Adrenal gland (tissue), 9 donors: ENCODE measurements at regions not wholly inside any gene's neighbourhood (a gene's known extent, or its start where the extent isn't known, plus 50 kb on each side); places are given as distances from the start of the nearest gene placed in this dataset.

ENCODE experiments used
- DNase-seq, 7 donors: peaks; one replicate each; pipeline ENCODE4 v3.0.0-alpha.2; 2019 to 2020
- H3K27ac ChIP-seq, 5 donors: fragments of 200-600 bp; sonication (generic) in 4 of 5; 1 replicate in 3 of 5; 2 replicates in 2 of 5; pipeline versions ENCODE4 v1.5.1 to v1.8.0; 2016 to 2020; ENCODE audit warnings: mild to moderate bottlenecking in 1 of 5
- H3K27me3 ChIP-seq: fragments of 200-600 bp; 2 replicates; pipeline ENCODE4 v1.8.0; 2021
- H3K36me3 ChIP-seq, 2 donors: fragments of 200-600 bp; replicated peaks in 1 of 2; 1 replicate in 1 of 2; 2 replicates in 1 of 2; pipeline versions ENCODE4 v1.5.1 to v1.8.0; 2018 to 2022
- H3K4me1 ChIP-seq, 2 donors: fragments of 200-600 bp; replicated peaks in 1 of 2; 1 replicate in 1 of 2; 2 replicates in 1 of 2; pipeline versions ENCODE4 v1.5.1 to v1.8.0; 2018 to 2021
- H3K4me3 ChIP-seq, 4 donors: fragments of 200-600 bp; sonication (generic) in 3 of 4; one replicate each; pipeline ENCODE4 v1.5.1; 2016 to 2018
- H3K9me3 ChIP-seq, 3 donors: fragments of 200-600 bp; sonication (generic) in 1 of 3; replicated peaks in 1 of 3; 1 replicate in 2 of 3; 2 replicates in 1 of 3; pipeline versions ENCODE4 v1.5.1 to v1.8.0; 2016 to 2021
- POLR2A ChIP-seq, 2 donors: fragments of 450-650 bp; IDR thresholded peaks; one replicate each; pipeline ENCODE4 v1.6.1; 2017; ENCODE audit warnings: antibody characterized with exemption in 2 of 2, mild to moderate bottlenecking in 2 of 2, moderate library complexity in 1 of 2
- WGBS, 4 donors: extraction: QIAGEN DNeasy Blood & Tissue Kit in 2 of 4; methylation state at CpG; one replicate each; pipeline versions ENCODE4 v1.1.5 to v1.1.7; 2013 to 2017; 5-methylcytosine and 5-hydroxymethylcytosine counted together
- intact Hi-C, 2 donors: fragments of 100-400 bp; cut with DNase I; formaldehyde crosslinking; loops; one replicate each; pipeline versions ENCODE4 v1.14.1 to v1.15.0; 2022 to 2023
- TF ChIP-seq, protein P1 (sequence below), 6 experiments: fragments of 450-650 bp in 4 of 6; fragments of 200-600 bp in 2 of 6; sonication (generic) in 1 of 6; IDR thresholded peaks; 1 replicate in 5 of 6; 2 replicates in 1 of 6; pipeline versions ENCODE4 v1.5.1 to v1.8.0; 2016 to 2021; ENCODE audit warnings: antibody characterized with exemption in 6 of 6, mild to moderate bottlenecking in 2 of 6, moderate library complexity in 1 of 6
- donor health status: healthy with polysubstance abuse.
- donor health status: Bipolar disorder and iron deficiency.
- donor health status: DM: yes; HTN: yes; CAD: no.
- donor health status: DM: no; HTN: no; CAD: no.
- donor health status: DM: no; HTN: no; CAD: no.

DNA sequence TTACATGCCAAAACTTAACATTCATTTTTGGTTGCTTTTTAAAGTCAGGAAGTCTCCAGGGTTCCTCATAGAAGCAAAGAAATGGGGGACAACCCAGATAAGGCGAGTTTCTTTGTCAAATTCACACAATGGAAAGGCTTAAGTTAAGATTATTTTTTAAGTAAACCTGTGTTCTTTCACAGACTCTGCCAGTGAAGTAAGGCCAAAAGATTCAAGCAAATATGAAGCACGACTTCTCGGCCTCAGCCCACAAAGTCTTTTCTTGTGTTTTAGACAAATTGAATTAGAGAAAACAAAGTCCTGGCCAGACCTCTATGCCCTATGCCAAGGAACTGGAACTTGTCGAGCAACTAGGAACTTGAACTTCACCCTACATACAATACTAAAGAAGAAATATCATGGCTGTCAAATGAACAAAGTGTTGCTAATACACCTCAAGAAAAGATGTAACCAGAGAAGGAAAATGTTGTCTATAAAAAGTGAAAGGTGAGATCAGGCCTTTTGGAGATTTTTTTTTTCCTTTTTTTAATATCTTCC lies 540.0 kb upstream of the JARID2 start:
- no peak for DNase-seq
- TF ChIP-seq POLR2A (IDR thresholded peaks at IDR 0.05), result no peak
- TF ChIP-seq, protein P1, sequence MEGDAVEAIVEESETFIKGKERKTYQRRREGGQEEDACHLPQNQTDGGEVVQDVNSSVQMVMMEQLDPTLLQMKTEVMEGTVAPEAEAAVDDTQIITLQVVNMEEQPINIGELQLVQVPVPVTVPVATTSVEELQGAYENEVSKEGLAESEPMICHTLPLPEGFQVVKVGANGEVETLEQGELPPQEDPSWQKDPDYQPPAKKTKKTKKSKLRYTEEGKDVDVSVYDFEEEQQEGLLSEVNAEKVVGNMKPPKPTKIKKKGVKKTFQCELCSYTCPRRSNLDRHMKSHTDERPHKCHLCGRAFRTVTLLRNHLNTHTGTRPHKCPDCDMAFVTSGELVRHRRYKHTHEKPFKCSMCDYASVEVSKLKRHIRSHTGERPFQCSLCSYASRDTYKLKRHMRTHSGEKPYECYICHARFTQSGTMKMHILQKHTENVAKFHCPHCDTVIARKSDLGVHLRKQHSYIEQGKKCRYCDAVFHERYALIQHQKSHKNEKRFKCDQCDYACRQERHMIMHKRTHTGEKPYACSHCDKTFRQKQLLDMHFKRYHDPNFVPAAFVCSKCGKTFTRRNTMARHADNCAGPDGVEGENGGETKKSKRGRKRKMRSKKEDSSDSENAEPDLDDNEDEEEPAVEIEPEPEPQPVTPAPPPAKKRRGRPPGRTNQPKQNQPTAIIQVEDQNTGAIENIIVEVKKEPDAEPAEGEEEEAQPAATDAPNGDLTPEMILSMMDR (IDR thresholded peaks at IDR 0.05), result no peak
- H3K27ac ChIP-seq, result no peak overlapping the region
- intact Hi-C loops, result no loop called here
- H3K36me3 ChIP-seq, result no peaks in the 10 kb centered on the region
- no peak overlapping the region for H3K4me3 ChIP-seq
- no peaks in the 10 kb centered on the region for H3K9me3 ChIP-seq
- H3K4me1 ChIP-seq, result no peaks in the 10 kb centered on the region
- no peaks in the 10 kb centered on the region for H3K27me3 ChIP-seq
- WGBS, 4 donors, result 77 to 82% (median 81%) methylated on average over 4 of the region's 4 CpGs

DNA sequence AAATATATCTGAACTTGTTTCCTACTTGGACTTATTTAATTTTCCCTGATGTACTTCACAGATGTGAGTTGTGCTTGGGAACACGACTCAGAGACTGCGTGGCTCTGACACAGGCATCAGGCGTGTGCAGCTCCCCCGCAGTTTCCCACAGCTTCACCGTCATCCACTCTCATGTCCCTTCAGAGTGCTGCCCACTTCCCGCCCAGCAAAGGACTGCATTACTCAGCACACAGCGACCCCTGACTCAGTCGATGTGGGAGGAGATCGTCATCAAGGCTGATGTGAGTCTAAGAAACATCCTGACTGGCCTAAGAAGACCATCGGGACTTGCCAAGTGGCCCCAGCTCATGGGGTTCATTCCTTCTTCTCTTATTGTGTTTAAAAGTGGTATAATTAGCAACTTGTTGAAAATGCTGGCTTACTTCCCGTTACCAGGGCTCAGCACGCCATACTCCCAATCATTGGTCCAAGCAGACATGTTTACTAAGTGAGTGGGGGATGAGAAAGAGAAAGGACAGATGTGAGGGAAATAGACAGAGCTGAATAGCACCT lies 539.4 kb upstream of the JARID2 start:
- 71 to 83% (median 73%) methylated on average over 12 of the region's 12 CpGs for WGBS, 4 donors
- Histone ChIP-seq H3K27me3 (no peaks in the 10 kb centered on the region), H3K27ac (peak overlapping the region in 1 of 5 donors; percentile 21), H3K36me3 (no peaks in the 10 kb centered on the region), H3K4me1 (no peaks in the 10 kb centered on the region), H3K9me3 (no peaks in the 10 kb centered on the region), H3K4me3 (no peak overlapping the region)
- TF ChIP-seq, protein P1 (IDR thresholded peaks at IDR 0.05), result no peak
- TF ChIP-seq POLR2A (IDR thresholded peaks at IDR 0.05), result no peak
- peak in 4 of 7 donors; percentile 19 to 57 (median 26) for DNase-seq
- intact Hi-C loops, result no loop called here

DNA sequence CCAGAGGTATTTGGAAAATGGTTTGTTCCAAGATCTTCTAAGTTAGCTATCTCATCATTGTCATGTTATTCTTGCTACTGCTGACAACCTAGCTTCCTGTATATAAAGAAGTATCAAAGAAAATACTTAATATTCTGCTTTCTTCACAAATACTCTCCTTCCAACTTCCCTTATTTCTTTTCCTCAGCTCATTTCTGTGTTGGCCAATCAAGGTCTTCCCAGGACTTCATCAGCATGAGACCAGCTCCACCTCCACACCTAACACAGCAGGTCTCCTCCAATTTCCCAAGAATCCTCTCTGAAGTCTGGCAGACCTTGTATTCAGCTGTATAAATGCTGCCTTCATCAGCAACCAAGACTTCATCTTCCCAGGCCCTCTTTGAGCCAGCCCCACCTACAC lies 538.6 kb upstream of the JARID2 start:
- Histone ChIP-seq H3K4me3 (no peak overlapping the region), H3K27ac (no peak overlapping the region), H3K9me3 (no peaks in the 10 kb centered on the region), H3K36me3 (no peaks in the 10 kb centered on the region), H3K27me3 (no peaks in the 10 kb centered on the region), H3K4me1 (no peaks in the 10 kb centered on the region)
- no peak for DNase-seq
- intact Hi-C loops, result no loop called here
- TF ChIP-seq POLR2A (IDR thresholded peaks at IDR 0.05), result no peak
- TF ChIP-seq, protein P1 (IDR thresholded peaks at IDR 0.05), result no peak

DNA sequence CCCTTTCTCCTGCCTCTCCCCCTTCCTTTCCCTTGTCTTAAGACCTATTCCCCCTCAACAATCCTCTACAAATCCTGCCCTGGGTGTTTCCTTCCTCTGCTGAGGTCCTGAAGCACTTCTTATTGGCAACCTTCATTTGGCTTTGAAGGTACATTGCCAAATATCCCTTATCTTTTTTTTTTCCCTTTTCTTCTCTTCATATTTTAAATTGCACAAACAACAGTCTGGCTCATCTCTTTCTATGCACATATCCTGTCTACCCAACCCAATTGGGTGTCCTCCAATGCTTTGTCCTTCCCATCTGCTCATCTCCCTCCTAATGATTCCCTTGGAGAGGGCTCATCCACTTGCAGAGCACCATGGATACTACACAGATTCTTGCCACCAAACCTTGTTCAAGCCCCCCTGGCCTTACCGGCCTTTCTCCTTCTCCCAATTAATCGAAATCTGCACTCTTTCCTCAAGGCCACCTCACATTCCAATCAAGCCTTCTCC lies 537.9 kb upstream of the JARID2 start:
- H3K9me3 ChIP-seq, result no peaks in the 10 kb centered on the region
- DNase-seq, result no peak
- no peaks in the 10 kb centered on the region for H3K36me3 ChIP-seq
- H3K4me1 ChIP-seq, result no peaks in the 10 kb centered on the region
- 87 to 96% (median 92%) methylated on average over 2 of the region's 2 CpGs for WGBS, 4 donors
- TF ChIP-seq, protein P1 (IDR thresholded peaks at IDR 0.05), result no peak
- no peak for TF ChIP-seq POLR2A (IDR thresholded peaks at IDR 0.05)
- intact Hi-C loops, result no loop called here
- H3K27ac ChIP-seq, result no peak overlapping the region
- no peak overlapping the region for H3K4me3 ChIP-seq
- H3K27me3 ChIP-seq, result no peaks in the 10 kb centered on the region
